ENCODE measurements at regions not wholly inside any gene's neighbourhood (a gene's known extent, or its start where the extent isn't known, plus 50 kb on each side); places are given as distances from the start of the nearest gene placed in this dataset.

DNA sequence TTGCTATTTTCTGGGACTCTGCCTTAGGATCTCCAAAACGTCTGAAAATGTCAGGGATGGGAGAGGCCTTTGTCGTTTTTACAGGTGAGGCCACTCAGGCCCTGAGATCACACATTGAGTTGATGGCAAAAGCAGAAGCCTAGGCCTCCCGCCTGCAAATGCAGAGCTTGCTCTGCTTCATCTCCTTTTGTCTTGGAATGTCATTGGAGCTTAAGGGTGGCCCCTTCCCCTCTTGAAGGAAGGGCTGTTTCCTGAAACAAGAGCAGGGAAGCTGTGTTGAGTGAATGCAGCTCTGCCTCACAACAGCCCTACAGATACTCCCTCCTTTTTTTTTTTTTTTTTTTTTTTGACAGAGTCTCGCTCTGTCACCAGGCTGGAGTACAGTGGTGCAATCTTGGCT, 123.5 kb downstream of the GLI2 start:
- H3K27me3 ChIP-seq (ENCODE audit: low read length) = no peaks in the 10 kb centered on the region
- no peak overlapping the region for H3K4me3 ChIP-seq (ENCODE audit: low read length)
- intact Hi-C loops (cut with micrococcal nuclease) = no loop called here
- ChIA-PET CTCF (interaction anchor here (0.7 kb wide), 1 partner anchor 17 kb away, joined by 9 read pairs; no protein-coding TSS in a partner anchor), POLR2A (ENCODE audit: unreplicated experiment) (no interaction called here)
- H3K36me3 ChIP-seq (ENCODE audit: low read depth, low read length) = no peaks in the 10 kb centered on the region
- no peak overlapping the region for H2AFZ ChIP-seq (ENCODE audit: low read length)
- H4K20me1 ChIP-seq (ENCODE audit: low read length) = no peaks in the 10 kb centered on the region
- H3K4me2 ChIP-seq (ENCODE audit: low read length) = no peak overlapping the region
- ATAC-seq (no peak), DNase-seq (no peak)
- H3K9me2 ChIP-seq (replicated peaks; ENCODE audit: low read length) = no peaks in the 10 kb centered on the region
- H3K79me2 ChIP-seq (ENCODE audit: low read length) = no peaks in the 10 kb centered on the region
- no TSS peak for BruUV-seq (replicated peaks)
- no peak overlapping the region for H3K9ac ChIP-seq (ENCODE audit: low read length)
- TF ChIP-seq, protein P1, sequence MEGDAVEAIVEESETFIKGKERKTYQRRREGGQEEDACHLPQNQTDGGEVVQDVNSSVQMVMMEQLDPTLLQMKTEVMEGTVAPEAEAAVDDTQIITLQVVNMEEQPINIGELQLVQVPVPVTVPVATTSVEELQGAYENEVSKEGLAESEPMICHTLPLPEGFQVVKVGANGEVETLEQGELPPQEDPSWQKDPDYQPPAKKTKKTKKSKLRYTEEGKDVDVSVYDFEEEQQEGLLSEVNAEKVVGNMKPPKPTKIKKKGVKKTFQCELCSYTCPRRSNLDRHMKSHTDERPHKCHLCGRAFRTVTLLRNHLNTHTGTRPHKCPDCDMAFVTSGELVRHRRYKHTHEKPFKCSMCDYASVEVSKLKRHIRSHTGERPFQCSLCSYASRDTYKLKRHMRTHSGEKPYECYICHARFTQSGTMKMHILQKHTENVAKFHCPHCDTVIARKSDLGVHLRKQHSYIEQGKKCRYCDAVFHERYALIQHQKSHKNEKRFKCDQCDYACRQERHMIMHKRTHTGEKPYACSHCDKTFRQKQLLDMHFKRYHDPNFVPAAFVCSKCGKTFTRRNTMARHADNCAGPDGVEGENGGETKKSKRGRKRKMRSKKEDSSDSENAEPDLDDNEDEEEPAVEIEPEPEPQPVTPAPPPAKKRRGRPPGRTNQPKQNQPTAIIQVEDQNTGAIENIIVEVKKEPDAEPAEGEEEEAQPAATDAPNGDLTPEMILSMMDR (conservative IDR thresholded peaks at IDR 0.05; ENCODE audit: low read depth, low read length) = no peak
- TF ChIP-seq EZH2phosphoT487 (IDR thresholded peaks at IDR 0.05; ENCODE audit: borderline replicate concordance, low read length) (no peak), EZH2 (IDR thresholded peaks at IDR 0.05; ENCODE audit: low read length, unreplicated experiment) (no peak)
- H3F3A ChIP-seq (ENCODE audit: low read length, unreplicated experiment) = no peaks in the 10 kb centered on the region
- H3K9me3 ChIP-seq (ENCODE audit: low read length) = no peaks in the 10 kb centered on the region
- no peak overlapping the region for H3K27ac ChIP-seq (ENCODE audit: low read length)
- peaks cover 10% of the 10 kb centered on the region for H3K4me1 ChIP-seq (ENCODE audit: insufficient read depth, low read length)

DNA sequence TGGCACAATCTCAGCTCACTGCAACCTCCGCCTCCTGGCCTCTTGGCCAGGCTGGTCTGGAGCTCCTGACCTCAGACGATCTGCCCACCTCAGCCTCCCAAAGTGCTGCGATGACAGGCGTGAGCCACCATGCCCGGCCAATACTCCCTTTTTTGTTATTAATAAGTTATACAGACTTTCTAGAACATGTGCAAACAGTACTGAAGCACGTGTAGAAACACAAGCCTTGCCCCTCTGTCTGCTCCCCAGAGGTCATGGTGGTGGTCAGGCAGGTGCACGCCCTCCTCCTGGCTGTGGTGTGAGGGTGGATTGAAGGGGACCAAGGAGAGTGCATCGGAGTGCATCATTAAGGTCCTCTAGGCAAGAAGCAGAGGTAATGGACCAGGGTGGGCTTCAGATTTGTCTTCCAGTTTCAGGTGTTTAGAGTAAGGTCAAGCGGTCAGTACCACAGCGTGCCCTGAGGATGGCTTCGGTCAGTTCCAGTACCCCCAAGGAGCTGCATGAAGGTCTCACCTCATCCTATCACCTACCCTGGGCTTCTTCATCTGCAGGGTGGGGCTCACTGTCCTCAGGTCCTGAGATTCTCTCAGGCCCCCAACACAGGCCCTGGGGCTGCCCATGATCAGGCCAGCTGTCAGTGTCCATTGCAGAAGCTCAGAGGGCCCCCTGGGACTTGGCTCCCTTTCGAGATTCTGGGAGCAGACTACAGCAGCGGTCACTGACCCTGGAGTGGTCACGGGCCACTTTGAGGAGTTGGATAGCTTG, 124.3 kb downstream of the GLI2 start:
- Histone ChIP-seq H3K4me3 (ENCODE audit: low read length) (no peak overlapping the region), H3K27me3 (ENCODE audit: low read length) (no peaks in the 10 kb centered on the region)
- POLR2A ChIA-PET (ENCODE audit: unreplicated experiment) = no interaction called here

DNA sequence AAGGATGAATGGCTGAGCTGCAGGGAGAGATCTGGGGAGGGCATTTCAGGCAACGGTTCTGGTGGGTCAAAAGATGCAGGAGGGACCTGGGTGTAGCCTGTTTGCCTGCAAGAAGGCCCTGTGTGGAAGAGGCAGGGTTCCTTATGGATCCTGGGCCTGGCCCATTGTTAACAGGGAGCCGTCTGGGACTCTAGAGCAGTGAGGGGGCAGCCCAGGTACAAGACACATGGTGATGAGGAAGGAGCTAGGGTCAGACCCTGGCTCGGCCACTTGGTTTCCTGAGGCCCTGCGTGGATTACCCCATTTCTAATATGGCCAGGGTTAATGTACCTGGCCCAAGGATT, 124.9 kb downstream of the GLI2 start:
- H3K9me3 ChIP-seq (ENCODE audit: low read length) = no peaks in the 10 kb centered on the region
- H3K27me3 ChIP-seq (ENCODE audit: low read length) = no peaks in the 10 kb centered on the region
- no peak overlapping the region for H3K4me3 ChIP-seq (ENCODE audit: low read length)
- H3K9me2 ChIP-seq (replicated peaks; ENCODE audit: low read length) = no peaks in the 10 kb centered on the region
- no peaks in the 10 kb centered on the region for H4K20me1 ChIP-seq (ENCODE audit: low read length)
- intact Hi-C loops (cut with micrococcal nuclease) = no loop called here
- no peak overlapping the region for H3K9ac ChIP-seq (ENCODE audit: low read length)
- ChIA-PET CTCF (no interaction called here), POLR2A (ENCODE audit: unreplicated experiment) (no interaction called here)
- H3K27ac ChIP-seq (ENCODE audit: low read length) = no peak overlapping the region
- no peak overlapping the region for H3K4me2 ChIP-seq (ENCODE audit: low read length)
- peaks cover 10% of the 10 kb centered on the region for H3K4me1 ChIP-seq (ENCODE audit: insufficient read depth, low read length)
- no peaks in the 10 kb centered on the region for H3K36me3 ChIP-seq (ENCODE audit: low read depth, low read length)
- no peak overlapping the region for H2AFZ ChIP-seq (ENCODE audit: low read length)
- ATAC-seq (no peak), DNase-seq (no peak)
- no TSS peak for BruUV-seq (replicated peaks)
- no peaks in the 10 kb centered on the region for H3F3A ChIP-seq (ENCODE audit: low read length, unreplicated experiment)
- no peaks in the 10 kb centered on the region for H3K79me2 ChIP-seq (ENCODE audit: low read length)
- TF ChIP-seq EZH2phosphoT487 (IDR thresholded peaks at IDR 0.05; ENCODE audit: borderline replicate concordance, low read length) (no peak), EZH2 (IDR thresholded peaks at IDR 0.05; ENCODE audit: low read length, unreplicated experiment) (no peak)
- TF ChIP-seq, protein P1 (conservative IDR thresholded peaks at IDR 0.05; ENCODE audit: low read depth, low read length) = no peak

More for the DNA sequence above, 124.3 kb downstream of the GLI2 start:
- CTCF ChIA-PET = interaction anchor here (0.7 kb wide), 1 partner anchor 18 kb away, joined by 9 read pairs; no protein-coding TSS in a partner anchor
- peaks cover 10% of the 10 kb centered on the region for H3K4me1 ChIP-seq (ENCODE audit: insufficient read depth, low read length)
- H3K27ac ChIP-seq (ENCODE audit: low read length) = no peak overlapping the region
- intact Hi-C loops (cut with micrococcal nuclease) = no loop called here
- no peak overlapping the region for H2AFZ ChIP-seq (ENCODE audit: low read length)
- ATAC-seq (no peak), DNase-seq (no peak)
- H3K79me2 ChIP-seq (ENCODE audit: low read length) = no peaks in the 10 kb centered on the region
- no peak overlapping the region for H3K9ac ChIP-seq (ENCODE audit: low read length)
- H4K20me1 ChIP-seq (ENCODE audit: low read length) = no peaks in the 10 kb centered on the region
- no peaks in the 10 kb centered on the region for H3F3A ChIP-seq (ENCODE audit: low read length, unreplicated experiment)
- no peaks in the 10 kb centered on the region for H3K36me3 ChIP-seq (ENCODE audit: low read depth, low read length)
- no peak overlapping the region for H3K4me2 ChIP-seq (ENCODE audit: low read length)
- no peak for TF ChIP-seq EZH2phosphoT487 (IDR thresholded peaks at IDR 0.05; ENCODE audit: borderline replicate concordance, low read length)
- no peak for TF ChIP-seq EZH2 (IDR thresholded peaks at IDR 0.05; ENCODE audit: low read length, unreplicated experiment)
- TF ChIP-seq, protein P1 (conservative IDR thresholded peaks at IDR 0.05; ENCODE audit: low read depth, low read length) = no peak
- no peaks in the 10 kb centered on the region for H3K9me2 ChIP-seq (replicated peaks; ENCODE audit: low read length)
- BruUV-seq (replicated peaks) = no TSS peak
- no peaks in the 10 kb centered on the region for H3K9me3 ChIP-seq (ENCODE audit: low read length)

Data from PC-3 (cell line).